DOHH2 (cell line): ENCODE measurements at regions not wholly inside any gene's neighbourhood (a gene's known extent, or its start where the extent isn't known, plus 50 kb on each side); places are given as distances from the start of the nearest gene placed in this dataset.

Source experiments
- H3F3A ChIP-seq: fragments of 200-600 bp; sonication (generic), shearing (Covaris generic); 2 replicates; pipeline ENCODE4 v1.6.0; 2016; ENCODE audit warnings: antibody characterized with exemption, mild to moderate bottlenecking; ENCODE audit not compliant: control insufficient read depth, insufficient read depth
- H3K27ac ChIP-seq: fragments of 200-600 bp; sonication (generic); 2 replicates; pipeline ENCODE4 v1.5.1; 2014; ENCODE audit warnings: low read depth, mild to moderate bottlenecking, low read length, moderate library complexity
- H3K27me3 ChIP-seq: fragments of 200-600 bp; sonication (generic); 2 replicates; pipeline ENCODE4 v1.6.1; 2014; ENCODE audit warnings: mild to moderate bottlenecking, low read length, mixed read lengths; ENCODE audit not compliant: control insufficient read depth
- H3K36me3 ChIP-seq: fragments of 200-600 bp; sonication (generic); 2 replicates; pipeline ENCODE4 v1.6.1; 2014; ENCODE audit warnings: mild to moderate bottlenecking, low read length, moderate library complexity, mixed read lengths; ENCODE audit not compliant: control insufficient read depth
- H3K4me1 ChIP-seq: fragments of 200-600 bp; sonication (generic); 2 replicates; pipeline ENCODE4 v1.6.1; 2014; ENCODE audit warnings: mild to moderate bottlenecking, low read length, mixed read lengths; ENCODE audit not compliant: control insufficient read depth
- H3K4me2 ChIP-seq: fragments of 200-600 bp; sonication (generic); 2 replicates; pipeline ENCODE4 v1.6.0; 2014; ENCODE audit warnings: mild to moderate bottlenecking, low read length, moderate library complexity
- H3K4me3 ChIP-seq: fragments of 200-600 bp; sonication (generic); 2 replicates; pipeline ENCODE4 v1.5.1; 2014; ENCODE audit warnings: mild to moderate bottlenecking, low read length, mixed read lengths
- H3K79me2 ChIP-seq: fragments of 200-600 bp; sonication (generic); 2 replicates; pipeline ENCODE4 v1.6.1; 2014; ENCODE audit warnings: mild to moderate bottlenecking, low read length, mixed read lengths; ENCODE audit not compliant: control insufficient read depth
- H3K9me2 ChIP-seq: fragments of 200-600 bp; sonication (generic); replicated peaks from 2 replicates; pipeline ENCODE4 v1.6.1; 2014; ENCODE audit warnings: mild to moderate bottlenecking, low read length, mixed read lengths; ENCODE audit not compliant: control insufficient read depth
- H3K9me3 ChIP-seq: fragments of 200-600 bp; sonication (generic); 2 replicates; pipeline ENCODE4 v1.6.1; 2014; ENCODE audit warnings: antibody characterized with exemption, low read length, mixed read lengths; ENCODE audit not compliant: control insufficient read depth, insufficient read depth
- H4K20me1 ChIP-seq: fragments of 200-600 bp; sonication (generic); 2 replicates; pipeline ENCODE4 v1.6.0; 2014; ENCODE audit warnings: low read depth, mild to moderate bottlenecking, antibody characterized with exemption, low read length, moderate library complexity; ENCODE audit not compliant: control insufficient read depth, insufficient read depth
- EZH2phosphoT487 ChIP-seq: fragments of 200-600 bp; sonication (generic); IDR thresholded peaks from 2 replicates; pipeline ENCODE4 v1.6.1; 2017; ENCODE audit warnings: borderline replicate concordance, mild to moderate bottlenecking, antibody characterized with exemption, low read length, moderate library complexity, mixed read lengths
- TF ChIP-seq, protein P1 (sequence below): fragments of 200-600 bp; sonication (generic); IDR thresholded peaks from one replicate; pipeline ENCODE4 v1.5.1; 2014; ENCODE audit warnings: antibody characterized with exemption, mild to moderate bottlenecking, low read depth, low read length; ENCODE audit not compliant: poor library complexity, severe bottlenecking

DNA sequence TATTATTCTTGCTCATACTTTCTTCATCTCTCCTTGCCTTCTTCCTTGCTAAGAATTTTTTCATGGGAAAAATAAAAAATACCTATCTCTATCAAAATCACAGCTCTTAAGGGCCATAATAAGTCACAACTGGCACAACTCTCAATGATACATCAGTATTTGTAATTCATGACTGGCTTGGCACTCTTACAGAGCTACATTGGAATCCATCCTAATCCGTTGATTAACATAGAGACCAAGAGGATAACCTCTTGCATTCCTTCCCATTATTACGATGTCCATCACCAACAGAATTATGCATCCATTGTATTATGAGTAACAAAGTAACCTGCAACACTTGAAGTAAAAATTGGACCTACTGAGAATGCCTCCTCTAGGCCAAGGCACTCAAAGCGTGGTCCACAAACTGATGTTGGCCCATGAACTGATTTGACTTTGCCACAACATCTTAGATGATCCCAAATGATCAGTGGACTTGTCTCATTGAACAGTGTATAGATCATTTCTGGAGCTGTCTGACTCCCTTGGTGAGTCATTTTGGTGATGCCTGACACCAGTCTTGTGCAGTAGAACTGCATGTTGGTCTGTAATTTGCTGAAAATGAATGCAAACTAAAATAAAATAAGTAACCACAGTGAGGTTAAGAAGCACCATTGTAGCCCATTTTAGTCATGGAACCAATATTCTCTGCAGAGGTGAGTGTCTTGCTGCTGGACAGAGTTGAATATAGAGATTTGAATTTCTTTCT is 163.2 kb downstream of the AXIN2 start:
- Histone ChIP-seq H4K20me1 (no peaks in the 10 kb centered on the region), H3K79me2 (no peaks in the 10 kb centered on the region), H3K9me2 (no peaks in the 10 kb centered on the region), H3K27ac (no peak overlapping the region), H3K4me1 (no peaks in the 10 kb centered on the region), H3K4me3 (no peak overlapping the region), H3F3A (no peaks in the 10 kb centered on the region), H3K4me2 (no peak overlapping the region), H3K9me3 (no peaks in the 10 kb centered on the region), H3K36me3 (no peaks in the 10 kb centered on the region), H3K27me3 (peaks cover 4% of the 10 kb centered on the region; the same call in 1 of the 2 replicates)
- TF ChIP-seq, protein P1, sequence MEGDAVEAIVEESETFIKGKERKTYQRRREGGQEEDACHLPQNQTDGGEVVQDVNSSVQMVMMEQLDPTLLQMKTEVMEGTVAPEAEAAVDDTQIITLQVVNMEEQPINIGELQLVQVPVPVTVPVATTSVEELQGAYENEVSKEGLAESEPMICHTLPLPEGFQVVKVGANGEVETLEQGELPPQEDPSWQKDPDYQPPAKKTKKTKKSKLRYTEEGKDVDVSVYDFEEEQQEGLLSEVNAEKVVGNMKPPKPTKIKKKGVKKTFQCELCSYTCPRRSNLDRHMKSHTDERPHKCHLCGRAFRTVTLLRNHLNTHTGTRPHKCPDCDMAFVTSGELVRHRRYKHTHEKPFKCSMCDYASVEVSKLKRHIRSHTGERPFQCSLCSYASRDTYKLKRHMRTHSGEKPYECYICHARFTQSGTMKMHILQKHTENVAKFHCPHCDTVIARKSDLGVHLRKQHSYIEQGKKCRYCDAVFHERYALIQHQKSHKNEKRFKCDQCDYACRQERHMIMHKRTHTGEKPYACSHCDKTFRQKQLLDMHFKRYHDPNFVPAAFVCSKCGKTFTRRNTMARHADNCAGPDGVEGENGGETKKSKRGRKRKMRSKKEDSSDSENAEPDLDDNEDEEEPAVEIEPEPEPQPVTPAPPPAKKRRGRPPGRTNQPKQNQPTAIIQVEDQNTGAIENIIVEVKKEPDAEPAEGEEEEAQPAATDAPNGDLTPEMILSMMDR = no peak
- no peak for TF ChIP-seq EZH2phosphoT487

DNA sequence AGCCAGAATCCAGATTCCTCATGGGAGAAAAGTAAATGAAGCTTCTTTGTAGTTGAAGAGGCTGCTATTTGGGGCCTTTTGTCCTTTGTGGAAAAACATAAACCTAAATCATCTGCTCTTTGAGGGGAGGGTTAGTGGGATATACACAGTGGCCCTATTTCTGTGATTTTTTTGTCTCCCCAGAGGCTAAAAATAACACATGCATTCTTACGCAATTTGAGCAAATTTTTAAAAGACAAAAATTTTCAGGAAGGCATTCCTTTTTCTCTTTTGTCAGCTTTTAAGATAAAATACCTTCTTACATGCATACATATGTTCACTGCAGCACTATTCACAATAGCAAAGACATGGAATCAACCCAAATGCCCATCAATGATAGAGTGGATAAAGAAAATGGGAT is 165.5 kb downstream of the AXIN2 start:
- Histone ChIP-seq H3K9me2 (no peaks in the 10 kb centered on the region), H3K9me3 (no peaks in the 10 kb centered on the region), H3K36me3 (no peaks in the 10 kb centered on the region), H3K4me1 (no peaks in the 10 kb centered on the region), H3K27ac (no peak overlapping the region), H3K27me3 (peaks cover 4% of the 10 kb centered on the region; the same call in 1 of the 2 replicates), H3K4me2 (no peak overlapping the region), H3F3A (no peaks in the 10 kb centered on the region), H4K20me1 (no peaks in the 10 kb centered on the region), H3K4me3 (no peak overlapping the region), H3K79me2 (no peaks in the 10 kb centered on the region)
- TF ChIP-seq, protein P1 = no peak
- no peak for TF ChIP-seq EZH2phosphoT487

DNA sequence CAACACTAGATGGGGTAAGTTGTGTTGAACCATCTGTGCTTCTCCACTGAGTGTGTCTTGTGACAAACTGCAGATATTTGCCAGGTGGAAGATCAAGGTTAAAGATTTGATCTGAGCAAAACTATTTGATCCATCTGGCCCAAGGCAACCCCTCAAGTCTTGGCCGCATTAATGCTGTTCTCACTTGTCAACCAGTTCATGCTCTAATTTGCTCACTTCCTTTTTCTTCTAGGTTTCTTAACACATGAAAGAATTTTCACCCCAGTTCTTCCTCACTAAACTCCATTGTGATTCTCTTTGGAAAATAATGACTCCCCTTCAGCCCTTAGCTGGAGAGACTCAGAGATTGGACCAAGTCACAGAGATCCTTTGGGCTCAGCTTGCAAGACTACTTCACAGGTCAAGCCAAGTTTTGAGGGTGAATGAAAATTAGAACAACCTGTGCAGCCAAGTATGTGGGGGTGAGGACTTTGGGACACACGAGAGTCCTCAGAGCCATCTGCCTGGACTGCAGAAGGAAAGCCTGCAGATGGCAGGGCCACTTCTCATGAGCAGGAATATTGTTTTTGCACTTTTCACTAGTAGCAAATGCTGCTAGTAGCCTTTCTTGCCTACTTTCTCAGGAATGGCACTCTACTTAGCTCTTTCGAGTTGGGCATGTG is 166.5 kb downstream of the AXIN2 start:
- Histone ChIP-seq H3K36me3 (no peaks in the 10 kb centered on the region), H3K4me1 (no peaks in the 10 kb centered on the region), H3K9me2 (no peaks in the 10 kb centered on the region), H3K79me2 (no peaks in the 10 kb centered on the region), H3K4me2 (no peak overlapping the region), H3K27ac (no peak overlapping the region), H3K9me3 (no peaks in the 10 kb centered on the region), H3F3A (no peaks in the 10 kb centered on the region), H3K27me3 (peaks cover 4% of the 10 kb centered on the region; the same call in 1 of the 2 replicates), H3K4me3 (no peak overlapping the region), H4K20me1 (no peaks in the 10 kb centered on the region)
- TF ChIP-seq EZH2phosphoT487 = no peak
- TF ChIP-seq, protein P1 = no peak
